ENCODE measurements at regions not wholly inside any gene's neighbourhood (a gene's known extent, or its start where the extent isn't known, plus 50 kb on each side); places are given as distances from the start of the nearest gene placed in this dataset.

DNA sequence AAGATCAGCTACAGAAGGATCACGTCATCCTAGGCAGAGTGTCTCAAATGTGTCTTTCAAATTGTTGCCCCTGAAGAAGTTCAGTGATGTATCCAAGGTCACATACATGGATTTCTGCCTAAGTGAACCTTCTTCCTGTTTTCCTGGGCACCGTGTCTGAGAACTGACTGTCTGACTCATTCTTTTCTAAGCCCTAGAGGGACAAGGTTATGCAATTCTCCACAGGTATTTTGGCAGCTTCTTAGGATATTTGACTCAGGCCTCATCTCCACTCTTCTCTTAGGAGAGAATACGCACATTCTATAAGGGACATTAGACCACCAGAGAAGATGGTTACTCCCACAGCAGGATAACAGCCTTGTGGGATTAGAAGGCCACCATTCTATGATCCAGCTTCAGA lies 391.9 kb upstream of the THBS1 start:
- ChIA-PET POLR2A (no interaction called here), CTCF (interaction anchor here (0.6 kb wide), 1 partner anchor 14 kb away, joined by 3 read pairs; no protein-coding TSS in a partner anchor)
- DNase-seq = no peak
- H3K27ac Mint-ChIP-seq (ENCODE audit: unreplicated experiment) = no peak overlapping the region
- Histone ChIP-seq H3K27me3 (replicated peaks; ENCODE audit: control insufficient read depth, insufficient read depth, low read length) (no peaks in the 10 kb centered on the region), H3K4me3 (ENCODE audit: low read depth, low read length) (no peak overlapping the region), H3K4me1 (peaks cover 27% of the 10 kb centered on the region), H3K9me3 (0 out of 2 replicates have a peak, but pooled peaks cover 4% of the 10 kb centered on the region), H3K36me3 (ENCODE audit: control insufficient read depth, insufficient read depth, low read length) (no peaks in the 10 kb centered on the region)
- TF ChIP-seq, protein P1, sequence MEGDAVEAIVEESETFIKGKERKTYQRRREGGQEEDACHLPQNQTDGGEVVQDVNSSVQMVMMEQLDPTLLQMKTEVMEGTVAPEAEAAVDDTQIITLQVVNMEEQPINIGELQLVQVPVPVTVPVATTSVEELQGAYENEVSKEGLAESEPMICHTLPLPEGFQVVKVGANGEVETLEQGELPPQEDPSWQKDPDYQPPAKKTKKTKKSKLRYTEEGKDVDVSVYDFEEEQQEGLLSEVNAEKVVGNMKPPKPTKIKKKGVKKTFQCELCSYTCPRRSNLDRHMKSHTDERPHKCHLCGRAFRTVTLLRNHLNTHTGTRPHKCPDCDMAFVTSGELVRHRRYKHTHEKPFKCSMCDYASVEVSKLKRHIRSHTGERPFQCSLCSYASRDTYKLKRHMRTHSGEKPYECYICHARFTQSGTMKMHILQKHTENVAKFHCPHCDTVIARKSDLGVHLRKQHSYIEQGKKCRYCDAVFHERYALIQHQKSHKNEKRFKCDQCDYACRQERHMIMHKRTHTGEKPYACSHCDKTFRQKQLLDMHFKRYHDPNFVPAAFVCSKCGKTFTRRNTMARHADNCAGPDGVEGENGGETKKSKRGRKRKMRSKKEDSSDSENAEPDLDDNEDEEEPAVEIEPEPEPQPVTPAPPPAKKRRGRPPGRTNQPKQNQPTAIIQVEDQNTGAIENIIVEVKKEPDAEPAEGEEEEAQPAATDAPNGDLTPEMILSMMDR (IDR thresholded peaks at IDR 0.05; ENCODE audit: insufficient read depth in 1 of 2, low read depth in 1 of 2, low read length in 1 of 2, severe bottlenecking in 1 of 2, unreplicated experiment in 1 of 2) = no peak
- H3K36me3 Mint-ChIP-seq (ENCODE audit: insufficient read depth, unreplicated experiment) = no peaks in the 10 kb centered on the region
- H3K9me3 Mint-ChIP-seq (ENCODE audit: unreplicated experiment) = peaks cover 20% of the 10 kb centered on the region
- no peaks in the 10 kb centered on the region for H3K27me3 Mint-ChIP-seq (ENCODE audit: insufficient read depth, unreplicated experiment)
- no peak overlapping the region for H3K4me3 Mint-ChIP-seq (ENCODE audit: unreplicated experiment)
- BruUV-seq (replicated peaks) = no TSS peak
- H3K4me1 Mint-ChIP-seq (ENCODE audit: low read depth, unreplicated experiment) = peaks cover 26% of the 10 kb centered on the region
- intact Hi-C loops (cut with micrococcal nuclease; ENCODE audit: unreplicated experiment) = no loop called here

DNA sequence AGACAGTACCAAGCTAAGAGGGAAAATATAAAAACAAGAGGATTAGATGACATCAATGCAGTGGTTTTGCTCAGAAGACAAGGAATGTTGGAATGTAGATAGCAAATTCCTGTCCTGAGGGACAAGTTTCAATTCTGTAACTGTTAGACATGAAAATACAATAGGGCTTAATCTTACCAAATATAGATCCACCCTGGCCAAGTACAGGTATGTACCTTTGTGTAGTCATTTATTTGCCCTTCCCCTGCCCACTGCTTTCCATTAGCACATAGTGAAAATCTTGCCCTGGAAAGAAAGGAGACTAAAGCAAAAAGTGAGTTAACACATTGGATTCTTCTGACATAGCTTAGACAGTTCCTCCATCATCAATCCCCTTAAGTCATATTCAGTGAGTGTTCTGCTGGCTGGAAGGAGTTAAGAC lies 389.0 kb upstream of the THBS1 start:
- Histone ChIP-seq H3K27me3 (replicated peaks; ENCODE audit: control insufficient read depth, insufficient read depth, low read length) (no peaks in the 10 kb centered on the region), H3K4me3 (ENCODE audit: low read depth, low read length) (no peak overlapping the region), H3K9me3 (0 out of 2 replicates have a peak, but pooled peaks cover 4% of the 10 kb centered on the region), H3K4me1 (peaks cover 27% of the 10 kb centered on the region), H3K36me3 (ENCODE audit: control insufficient read depth, insufficient read depth, low read length) (no peaks in the 10 kb centered on the region)
- peak overlapping the region; percentile 30 for H3K4me3 Mint-ChIP-seq (ENCODE audit: unreplicated experiment)
- BruUV-seq (replicated peaks) = no TSS peak
- TF ChIP-seq, protein P1 (IDR thresholded peaks at IDR 0.05; ENCODE audit: insufficient read depth in 1 of 2, low read depth in 1 of 2, low read length in 1 of 2, severe bottlenecking in 1 of 2, unreplicated experiment in 1 of 2) = no peak
- H3K27me3 Mint-ChIP-seq (ENCODE audit: insufficient read depth, unreplicated experiment) = no peaks in the 10 kb centered on the region
- H3K4me1 Mint-ChIP-seq (ENCODE audit: low read depth, unreplicated experiment) = peaks cover 26% of the 10 kb centered on the region
- no peaks in the 10 kb centered on the region for H3K36me3 Mint-ChIP-seq (ENCODE audit: insufficient read depth, unreplicated experiment)
- CTCF ChIA-PET = no interaction called here
- H3K9me3 Mint-ChIP-seq (ENCODE audit: unreplicated experiment) = peaks cover 20% of the 10 kb centered on the region
- DNase-seq = peak in 1 of 2 experiments; percentile 38
- POLR2A ChIA-PET = interaction anchor here (0.6 to 1.0 kb wide), 3 partner anchors 11 to 389 kb away, joined by 3 to 8 read pairs (median 3); partner anchors contain the start of gene THBS1
- intact Hi-C loops (cut with micrococcal nuclease; ENCODE audit: unreplicated experiment) = loop anchor here (1.0 to 5.0 kb wide), 2 partner anchors 21 to 80 kb away; no protein-coding TSS in a partner anchor
- H3K27ac Mint-ChIP-seq (ENCODE audit: unreplicated experiment) = peak overlapping the region; percentile 88

DNA sequence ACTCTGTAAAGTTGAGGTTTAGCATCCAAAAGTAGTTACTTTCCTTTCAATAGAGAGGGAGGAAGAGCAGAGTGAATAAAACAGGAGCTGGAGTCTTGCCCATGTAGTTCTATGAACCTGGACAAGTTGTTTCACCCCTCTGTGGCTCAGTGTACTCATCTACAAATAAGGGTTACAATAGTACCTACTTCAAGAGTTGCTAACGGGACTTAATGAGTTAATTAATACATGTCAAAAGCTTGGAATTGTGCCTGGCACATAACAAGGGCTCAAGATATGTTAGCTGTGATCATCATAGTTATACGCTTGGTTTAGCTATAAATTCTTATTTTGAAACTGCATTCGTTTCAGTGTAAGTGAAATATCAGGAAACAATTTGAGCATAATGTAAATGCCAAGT lies 388.5 kb upstream of the THBS1 start:
- no peaks in the 10 kb centered on the region for H3K27me3 ChIP-seq (replicated peaks; ENCODE audit: control insufficient read depth, insufficient read depth, low read length)
- peaks cover 26% of the 10 kb centered on the region for H3K4me1 Mint-ChIP-seq (ENCODE audit: low read depth, unreplicated experiment)
- DNase-seq = no peak
- H3K4me3 ChIP-seq (ENCODE audit: low read depth, low read length) = no peak overlapping the region
- ChIA-PET POLR2A (interaction anchor here (0.6 to 1.0 kb wide), 3 partner anchors 11 to 388 kb away, joined by 3 to 8 read pairs (median 3); partner anchors contain the start of gene THBS1), CTCF (no interaction called here)
- H3K9me3 ChIP-seq = 0 out of 2 replicates have a peak, but pooled peaks cover 4% of the 10 kb centered on the region
- peaks cover 27% of the 10 kb centered on the region for H3K4me1 ChIP-seq
- peaks cover 20% of the 10 kb centered on the region for H3K9me3 Mint-ChIP-seq (ENCODE audit: unreplicated experiment)
- no peaks in the 10 kb centered on the region for H3K36me3 ChIP-seq (ENCODE audit: control insufficient read depth, insufficient read depth, low read length)
- peak overlapping the region; percentile 88 for H3K27ac Mint-ChIP-seq (ENCODE audit: unreplicated experiment)
- no peaks in the 10 kb centered on the region for H3K27me3 Mint-ChIP-seq (ENCODE audit: insufficient read depth, unreplicated experiment)
- TSS peak; percentile 44 for BruUV-seq (replicated peaks)
- TF ChIP-seq, protein P1 (IDR thresholded peaks at IDR 0.05; ENCODE audit: insufficient read depth in 1 of 2, low read depth in 1 of 2, low read length in 1 of 2, severe bottlenecking in 1 of 2, unreplicated experiment in 1 of 2) = no peak
- intact Hi-C loops (cut with micrococcal nuclease; ENCODE audit: unreplicated experiment) = loop anchor here (1.0 to 5.0 kb wide), 2 partner anchors 21 to 80 kb away; no protein-coding TSS in a partner anchor
- no peaks in the 10 kb centered on the region for H3K36me3 Mint-ChIP-seq (ENCODE audit: insufficient read depth, unreplicated experiment)
- no peak overlapping the region for H3K4me3 Mint-ChIP-seq (ENCODE audit: unreplicated experiment)

Data from Caco-2 (cell line).